Occipital lobe (tissue), 1 donor: ENCODE measurements at regions not wholly inside any gene's neighbourhood (a gene's known extent, or its start where the extent isn't known, plus 50 kb on each side); places are given as distances from the start of the nearest gene placed in this dataset.

Experiments
- DNase-seq: peaks from one replicate; lab custom pipeline; 2025; lab: John Stamatoyannopoulos, UW

- no peak for DNase-seq
Measured at GRCh38 chr3:28808068-28808467, 459.4 kb upstream of the AZI2 start.

- DNase-seq: no peak
Measured at GRCh38 chr3:28816017-28816416, 464.9 kb upstream of the RBMS3 start.

DNA sequence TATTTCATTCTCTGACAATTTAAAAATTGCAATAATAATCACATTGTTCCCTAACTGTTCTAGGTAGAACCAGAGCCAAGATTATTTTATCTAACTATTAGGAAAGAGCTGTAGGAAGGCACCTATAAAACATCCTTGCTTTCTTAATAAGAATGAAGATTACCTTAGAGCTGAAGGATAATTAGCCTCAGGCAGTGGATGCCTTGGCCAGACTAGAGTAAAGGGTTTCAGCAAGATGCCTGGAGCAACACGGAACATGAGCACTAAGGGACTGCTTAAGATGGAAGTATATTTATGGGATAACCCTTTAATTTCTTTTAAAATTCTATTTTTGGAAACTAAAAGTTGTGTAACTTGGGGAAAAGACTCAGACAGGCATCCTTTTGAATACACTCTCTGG lies 456.6 kb upstream of the RBMS3 start:
- DNase-seq: no peak

DNA sequence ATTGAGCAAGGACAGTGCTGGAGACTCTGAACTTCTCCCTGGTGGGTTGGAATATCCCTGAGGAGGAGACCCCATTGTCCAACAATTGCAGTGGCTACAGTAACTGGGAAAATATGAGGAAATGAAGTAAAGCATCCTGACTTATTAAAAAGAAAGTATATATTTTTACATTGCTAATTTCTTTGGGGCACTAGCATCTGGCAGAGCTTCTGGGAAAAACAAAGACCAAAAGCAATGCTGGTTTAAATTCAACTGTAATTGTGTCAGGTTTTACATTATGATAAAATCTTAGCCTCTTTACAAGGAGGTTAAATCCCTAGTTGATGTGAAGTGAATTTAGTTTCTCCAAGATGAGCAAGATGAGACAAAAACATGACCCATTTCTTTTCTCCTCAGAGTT lies 454.0 kb upstream of the RBMS3 start:
- DNase-seq: no peak

GRCh38 chr3:28835249-28835648 lies 445.6 kb upstream of the RBMS3 start:
- DNase-seq: no peak

GRCh38 chr3:28835751-28836150 lies 445.1 kb upstream of the RBMS3 start:
- DNase-seq: no peak

DNA sequence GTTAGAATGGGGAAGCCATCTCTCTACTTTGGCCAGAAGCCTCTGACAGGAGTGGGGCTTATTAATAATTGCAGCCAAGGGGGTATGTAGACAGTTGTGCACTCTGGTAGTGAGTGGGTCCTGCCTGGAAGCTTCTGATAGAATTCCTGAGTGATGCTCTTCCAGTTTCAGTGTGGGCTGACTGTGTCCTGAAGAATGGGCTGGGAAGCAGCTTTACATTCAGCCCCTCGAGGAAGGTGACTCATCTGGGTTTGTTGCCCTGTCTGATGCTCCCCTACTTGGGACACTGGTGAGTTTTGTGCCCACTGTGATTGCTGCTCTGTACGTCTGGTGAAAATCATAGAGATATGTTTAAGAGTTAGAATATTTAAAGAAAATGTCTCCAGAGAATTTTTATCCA lies 444.7 kb upstream of the RBMS3 start:
- no peak for DNase-seq

DNA sequence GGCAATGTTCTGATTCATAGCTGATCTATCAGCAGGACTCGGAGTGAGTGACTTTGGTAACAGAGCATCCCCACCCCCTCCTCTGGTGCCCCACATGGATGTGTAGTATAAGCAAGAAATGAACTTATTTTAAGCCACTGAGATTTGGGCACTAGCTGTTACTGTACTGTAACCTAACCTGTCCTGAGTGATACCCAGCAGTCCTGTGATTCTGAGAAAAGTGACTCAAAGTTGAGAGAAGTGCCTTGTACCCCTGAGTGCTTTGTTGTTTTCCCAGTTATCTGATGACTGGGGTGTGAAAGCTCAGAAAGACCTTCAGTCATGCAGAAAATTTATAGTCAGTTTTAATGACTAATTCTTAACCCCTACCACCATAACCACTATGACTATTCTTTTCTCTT lies 439.9 kb upstream of the RBMS3 start:
- DNase-seq: no peak

DNA sequence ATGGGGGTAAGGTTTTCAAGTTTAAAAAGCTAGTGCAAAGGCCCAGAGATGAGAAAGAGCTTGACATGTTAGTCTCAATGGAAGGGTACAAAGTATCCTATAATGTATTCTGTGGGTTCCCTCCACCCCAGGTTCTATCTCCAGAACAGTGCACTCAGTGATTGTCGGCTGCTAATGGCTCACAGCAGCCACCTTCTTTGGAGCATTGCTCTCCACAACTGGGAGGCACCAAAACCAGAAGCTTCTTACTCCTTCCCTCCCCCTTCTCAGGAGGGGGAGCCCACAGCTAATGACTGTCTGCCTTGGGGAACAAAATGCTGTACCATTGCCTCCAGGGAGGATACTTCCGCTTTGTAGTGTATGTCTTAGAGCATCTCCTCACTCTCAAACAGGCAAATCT lies 439.4 kb upstream of the RBMS3 start:
- no peak for DNase-seq

- DNase-seq: no peak
Measured at GRCh38 chr3:28844298-28845005, 436.4 kb upstream of the RBMS3 start.

GRCh38 chr3:28845006-28845324 lies 435.9 kb upstream of the RBMS3 start:
- DNase-seq: no peak

- DNase-seq: no peak
Measured at GRCh38 chr3:28846971-28847478, 433.8 kb upstream of the RBMS3 start.

DNA sequence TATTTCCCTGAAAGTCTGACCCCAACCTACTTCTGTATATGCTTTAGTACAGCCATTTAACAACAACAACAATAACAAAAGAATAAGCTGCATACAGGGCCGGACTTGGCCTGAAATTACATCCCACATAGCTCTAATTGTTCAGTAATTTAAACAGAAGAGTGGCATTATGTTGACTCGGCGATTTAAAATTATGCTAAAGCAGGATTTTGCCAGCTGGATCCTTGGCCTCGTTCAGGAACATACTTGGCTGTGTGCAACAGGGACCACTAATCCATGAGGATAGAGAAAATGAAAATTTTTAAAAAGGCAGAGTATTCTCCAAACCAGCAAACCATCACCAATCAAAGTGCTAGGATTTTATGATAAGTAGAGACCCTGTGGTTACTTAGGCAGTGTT lies 433.1 kb upstream of the RBMS3 start:
- DNase-seq: no peak

DNA sequence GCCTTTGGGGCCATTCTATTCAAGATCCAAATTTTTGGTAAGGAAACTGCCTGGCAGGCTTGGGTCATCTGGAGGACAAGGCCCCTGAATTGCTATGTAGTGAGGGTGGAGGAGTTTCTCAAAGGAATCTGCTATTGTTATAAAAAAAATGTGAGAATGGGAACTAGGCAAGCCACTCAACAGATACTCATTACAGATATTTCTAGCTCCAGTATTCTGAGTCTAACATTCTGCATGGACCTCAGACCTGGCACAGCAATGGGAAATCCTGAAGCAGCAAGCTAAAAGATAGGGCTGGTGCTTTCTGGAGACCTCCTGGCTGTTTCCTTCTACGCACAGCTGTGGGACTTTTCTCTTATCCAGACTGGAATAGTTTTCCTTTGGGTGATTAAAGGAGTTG lies 430.7 kb upstream of the RBMS3 start:
- no peak for DNase-seq

DNA sequence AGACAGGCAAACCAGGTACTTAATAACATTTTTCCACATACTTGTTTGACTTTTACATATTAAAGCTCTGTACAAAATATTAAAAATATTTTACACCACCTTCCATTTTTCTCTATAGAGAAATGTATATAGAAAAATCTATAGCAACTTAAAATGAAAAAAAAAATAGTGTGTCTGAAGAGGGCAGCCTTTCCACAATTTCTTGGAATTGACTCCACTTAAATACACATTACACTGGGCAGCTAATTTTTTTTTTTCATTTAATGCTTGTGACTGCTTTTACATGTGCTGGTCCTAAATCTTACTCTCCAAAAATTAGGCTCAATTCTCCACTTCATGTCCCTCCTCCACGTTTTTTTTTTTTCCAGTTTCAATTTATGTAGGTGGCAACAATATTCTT lies 427.0 kb upstream of the RBMS3 start:
- DNase-seq: no peak

- no peak for DNase-seq
Measured at GRCh38 chr3:28856796-28857195, 424.1 kb upstream of the RBMS3 start.

DNA sequence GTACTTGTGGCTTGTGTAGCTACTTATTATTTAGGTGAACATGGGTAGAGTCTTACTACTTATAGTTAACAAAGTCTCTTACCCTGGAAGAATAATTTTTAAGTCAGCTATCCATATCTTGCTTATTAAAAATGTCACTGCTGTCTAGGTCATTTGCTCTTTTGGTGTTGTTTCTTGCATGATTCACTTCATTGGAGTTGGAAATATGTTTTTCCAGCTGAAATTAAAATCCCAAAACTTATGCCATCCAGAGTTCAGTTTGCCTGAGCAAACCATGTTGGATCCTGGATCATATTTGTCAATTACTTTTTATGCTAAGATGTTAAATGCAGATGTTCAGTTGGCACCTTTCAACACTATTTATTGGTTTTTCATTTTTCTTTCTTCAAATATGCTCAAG lies 421.0 kb upstream of the RBMS3 start:
- no peak for DNase-seq

GRCh38 chr3:28860307-28860706 lies 420.6 kb upstream of the RBMS3 start:
- no peak for DNase-seq

- no peak for DNase-seq
Measured at GRCh38 chr3:28863186-28863585, 417.7 kb upstream of the RBMS3 start.

DNA sequence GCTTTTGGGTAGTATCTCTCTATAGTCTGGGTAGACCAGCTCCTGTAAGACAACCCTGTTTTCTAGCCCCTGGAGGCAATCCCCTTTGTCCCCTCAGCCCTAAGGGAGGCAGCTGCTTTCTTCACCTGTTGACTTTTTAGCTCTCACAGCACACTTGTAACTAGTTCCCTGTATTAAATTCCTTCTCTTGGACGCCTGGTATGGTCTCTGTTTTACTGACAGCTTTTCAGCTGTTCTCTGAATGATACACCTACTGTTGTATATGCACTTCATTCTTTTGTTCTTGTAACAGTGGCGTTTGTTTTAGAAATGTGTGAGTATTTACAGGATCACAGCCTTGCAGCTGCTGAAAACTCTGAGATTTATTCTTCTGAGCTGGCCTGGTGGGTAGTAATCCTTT lies 413.0 kb upstream of the RBMS3 start:
- no peak for DNase-seq

- no peak for DNase-seq
Measured at GRCh38 chr3:28868897-28869296, 412.0 kb upstream of the RBMS3 start.

GRCh38 chr3:28877912-28878311 lies 403.0 kb upstream of the RBMS3 start:
- DNase-seq: no peak

DNA sequence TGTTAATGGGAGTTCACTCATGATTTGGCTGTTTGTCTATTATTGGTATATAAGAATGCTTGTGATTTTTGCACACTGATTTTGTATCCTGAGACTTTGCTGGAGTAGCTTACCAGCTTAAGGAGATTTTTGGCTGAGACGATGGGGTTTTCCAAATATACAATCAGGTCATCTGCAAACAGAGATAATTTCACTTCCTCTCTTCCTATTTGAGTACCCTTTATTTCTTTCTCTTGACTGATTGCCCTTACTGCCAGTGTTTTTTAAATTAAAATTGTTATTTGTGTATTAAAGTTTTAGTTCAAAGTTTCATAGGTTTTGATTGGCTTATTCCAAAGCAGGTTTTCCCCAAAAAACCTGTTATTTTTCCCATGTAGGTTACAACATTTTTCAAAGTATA lies 390.5 kb upstream of the RBMS3 start:
- no peak for DNase-seq

DNA sequence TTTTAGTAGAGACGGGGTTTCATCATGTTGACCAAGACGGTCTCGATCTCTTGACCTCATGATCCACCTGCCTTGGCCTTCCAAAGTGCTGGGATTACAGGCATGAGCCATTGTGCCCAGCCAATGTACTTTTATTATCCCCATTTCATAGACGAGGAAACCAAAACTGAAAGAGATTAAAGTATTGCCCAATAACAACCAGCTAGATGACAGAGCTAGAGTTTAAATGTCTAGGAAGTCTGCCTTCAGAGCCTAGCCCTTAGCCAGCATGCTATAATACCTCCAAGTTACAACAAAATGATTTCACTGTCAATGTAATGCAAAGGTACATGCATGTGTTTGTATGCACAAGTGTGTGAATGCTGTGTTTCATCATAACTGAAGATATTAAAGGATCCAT lies 389.4 kb upstream of the RBMS3 start:
- no peak for DNase-seq
